ENCODE measurements at regions not wholly inside any gene's neighbourhood (a gene's known extent, or its start where the extent isn't known, plus 50 kb on each side); places are given as distances from the start of the nearest gene placed in this dataset.
"Not testable (repeated sequence)": the region's sequence is repeated elsewhere in the genome, so short reads cannot be mapped to it uniquely, and the experiment has no call there.

- no peak overlapping the region for H3K4me3 ChIP-seq (replicated peaks; ENCODE audit: low read depth, low read length)
- no peak for DNase-seq (ENCODE audit: extremely low read depth, low read depth)
- TF ChIP-seq, protein P1, sequence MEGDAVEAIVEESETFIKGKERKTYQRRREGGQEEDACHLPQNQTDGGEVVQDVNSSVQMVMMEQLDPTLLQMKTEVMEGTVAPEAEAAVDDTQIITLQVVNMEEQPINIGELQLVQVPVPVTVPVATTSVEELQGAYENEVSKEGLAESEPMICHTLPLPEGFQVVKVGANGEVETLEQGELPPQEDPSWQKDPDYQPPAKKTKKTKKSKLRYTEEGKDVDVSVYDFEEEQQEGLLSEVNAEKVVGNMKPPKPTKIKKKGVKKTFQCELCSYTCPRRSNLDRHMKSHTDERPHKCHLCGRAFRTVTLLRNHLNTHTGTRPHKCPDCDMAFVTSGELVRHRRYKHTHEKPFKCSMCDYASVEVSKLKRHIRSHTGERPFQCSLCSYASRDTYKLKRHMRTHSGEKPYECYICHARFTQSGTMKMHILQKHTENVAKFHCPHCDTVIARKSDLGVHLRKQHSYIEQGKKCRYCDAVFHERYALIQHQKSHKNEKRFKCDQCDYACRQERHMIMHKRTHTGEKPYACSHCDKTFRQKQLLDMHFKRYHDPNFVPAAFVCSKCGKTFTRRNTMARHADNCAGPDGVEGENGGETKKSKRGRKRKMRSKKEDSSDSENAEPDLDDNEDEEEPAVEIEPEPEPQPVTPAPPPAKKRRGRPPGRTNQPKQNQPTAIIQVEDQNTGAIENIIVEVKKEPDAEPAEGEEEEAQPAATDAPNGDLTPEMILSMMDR (IDR thresholded peaks at IDR 0.05; ENCODE audit: low read depth, low read length, missing control alignments) = no peak
These were observed 95.6 kb upstream of the TUSC1 start for GRCh38 chr9:25773805-25774204.

GRCh38 chr9:25755951-25756350, 77.7 kb upstream of the TUSC1 start:
- TF ChIP-seq, protein P1 (IDR thresholded peaks at IDR 0.05; ENCODE audit: low read depth, low read length, missing control alignments) = no peak
- DNase-seq (ENCODE audit: extremely low read depth, low read depth) = no peak
- no peak overlapping the region for H3K4me3 ChIP-seq (replicated peaks; ENCODE audit: low read depth, low read length)

DNA sequence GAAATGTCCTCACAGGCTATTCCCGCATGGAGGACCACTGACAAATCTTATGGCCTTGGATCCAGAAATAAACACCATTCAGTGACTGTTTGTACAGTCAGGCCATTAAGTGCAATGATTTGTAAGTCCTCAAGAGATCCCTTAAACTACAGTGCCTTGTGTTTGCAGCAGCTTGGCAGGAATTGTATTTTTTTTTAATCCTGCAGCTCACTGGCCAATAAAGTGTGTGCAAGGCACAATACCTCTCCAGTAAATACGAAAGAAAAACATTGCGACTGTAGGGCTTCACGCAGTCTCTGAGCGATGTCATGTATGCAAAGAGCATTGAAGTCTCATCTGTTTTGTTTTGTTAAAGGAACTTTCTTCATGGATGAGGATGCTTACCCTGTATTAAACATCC, 74.2 kb upstream of the TUSC1 start:
- H3K4me3 ChIP-seq (replicated peaks; ENCODE audit: low read depth, low read length) = no peak overlapping the region
- no peak for DNase-seq (ENCODE audit: extremely low read depth, low read depth)
- TF ChIP-seq, protein P1 (IDR thresholded peaks at IDR 0.05; ENCODE audit: low read depth, low read length, missing control alignments) = no peak

DNA sequence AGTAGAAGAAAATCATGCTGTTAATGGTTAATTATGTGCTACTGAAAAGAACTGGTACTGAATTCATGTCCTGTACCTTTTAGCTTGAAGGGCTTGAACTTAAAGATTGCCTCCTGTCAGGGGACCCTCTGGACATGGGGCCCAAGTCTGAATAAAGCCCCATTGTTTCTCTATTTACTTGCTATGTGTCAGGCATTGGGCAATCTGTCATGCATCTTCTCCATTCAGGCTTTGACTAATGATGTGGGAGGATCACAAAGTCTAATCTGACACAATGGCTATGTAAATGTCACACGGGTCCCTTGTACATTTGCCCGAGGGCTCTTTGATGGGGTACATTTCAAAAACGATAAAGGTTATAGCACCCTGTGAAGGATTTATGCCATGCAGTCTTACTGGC, 64.0 kb upstream of the TUSC1 start:
- TF ChIP-seq, protein P1 (IDR thresholded peaks at IDR 0.05; ENCODE audit: low read depth, low read length, missing control alignments) = no peak
- H3K4me3 ChIP-seq (replicated peaks; ENCODE audit: low read depth, low read length) = no peak overlapping the region
- no peak for DNase-seq (ENCODE audit: extremely low read depth, low read depth)

GRCh38 chr9:25733336-25733982, 55.2 kb upstream of the TUSC1 start:
- TF ChIP-seq, protein P1 (IDR thresholded peaks at IDR 0.05; ENCODE audit: low read depth, low read length, missing control alignments) = no peak

GRCh38 chr9:25731895-25732794, 53.9 kb upstream of the TUSC1 start:
- H3K4me3 ChIP-seq (replicated peaks; ENCODE audit: low read depth, low read length); DNase-seq (ENCODE audit: extremely low read depth, low read depth): not testable (repeated sequence)

More at GRCh38 chr9:25733336-25733982, 55.2 kb upstream of the TUSC1 start:
- no peak overlapping the region for H3K4me3 ChIP-seq (replicated peaks; ENCODE audit: low read depth, low read length)
- DNase-seq (ENCODE audit: extremely low read depth, low read depth) = no peak

Measured in HFF-Myc (cell line).